Peyer's patch (tissue), 4 donors: ENCODE measurements at regions not wholly inside any gene's neighbourhood (a gene's known extent, or its start where the extent isn't known, plus 50 kb on each side); places are given as distances from the start of the nearest gene placed in this dataset.

Source experiments
- DNase-seq, 3 donors: peaks; one replicate each; pipeline ENCODE4 v3.0.0-alpha.2; 2017 to 2019
- H3K27ac ChIP-seq, 4 donors: fragments of 200-600 bp; sonication (generic); one replicate each; pipeline ENCODE4 v1.5.1; 2016 to 2019
- H3K27me3 ChIP-seq, 2 donors: fragments of 200-600 bp; sonication (generic); one replicate each; pipeline ENCODE4 v1.5.1; 2019
- H3K36me3 ChIP-seq, 3 donors: fragments of 200-600 bp; sonication (generic); one replicate each; pipeline ENCODE4 v1.5.1; 2016 to 2019
- H3K4me1 ChIP-seq, 4 donors: fragments of 200-600 bp; sonication (generic); one replicate each; pipeline ENCODE4 v1.5.1; 2016 to 2019
- H3K4me3 ChIP-seq, 4 donors: fragments of 200-600 bp; sonication (generic); 1 replicate in 3 of 4; 2 replicates in 1 of 4; pipeline ENCODE4 v1.5.1; 2016 to 2019; ENCODE audit warnings: mild to moderate bottlenecking in 1 of 4
- H3K9me3 ChIP-seq, 4 donors: fragments of 200-600 bp; sonication (generic); one replicate each; pipeline ENCODE4 v1.5.1; 2016 to 2019; ENCODE audit warnings: mild to moderate bottlenecking in 1 of 4
- POLR2A ChIP-seq, 2 donors: fragments of 450-650 bp; IDR thresholded peaks; one replicate each; pipeline ENCODE4 v1.5.1; 2017; ENCODE audit warnings: antibody characterized with exemption in 2 of 2, mild to moderate bottlenecking in 2 of 2, moderate library complexity in 2 of 2
- TF ChIP-seq, protein P1 (sequence below), 6 experiments: fragments of 450-650 bp in 4 of 6; fragments of 200-600 bp in 2 of 6; sonication (generic) in 1 of 6; IDR thresholded peaks; one replicate each; pipeline ENCODE4 v1.5.1; 2017 to 2019; ENCODE audit warnings: antibody characterized with exemption in 6 of 6, mild to moderate bottlenecking in 3 of 6, moderate library complexity in 1 of 6

DNA sequence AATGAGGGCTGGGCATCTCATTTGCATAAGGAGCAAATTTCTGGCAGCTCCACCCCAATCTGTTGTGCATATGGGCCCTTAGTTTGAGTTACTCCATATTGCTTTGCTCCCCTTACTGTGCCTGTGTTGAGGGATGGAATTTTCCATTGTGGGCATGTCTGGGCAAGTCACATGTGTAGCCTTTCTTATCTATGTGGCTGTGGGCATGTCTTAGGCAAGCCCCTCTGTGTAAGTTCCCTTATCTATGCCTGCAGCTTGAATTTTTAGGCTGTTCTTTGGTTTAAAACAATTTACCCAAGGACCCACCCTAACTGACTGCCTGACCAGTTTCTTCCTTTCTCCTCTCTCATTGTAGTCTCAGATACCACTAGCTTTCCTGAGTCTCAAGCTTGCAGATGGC is 405.7 kb upstream of the NCAM2 start:
- H3K36me3 ChIP-seq = no peaks in the 10 kb centered on the region
- no peaks in the 10 kb centered on the region for H3K4me1 ChIP-seq
- no peaks in the 10 kb centered on the region for H3K27me3 ChIP-seq
- no peak overlapping the region for H3K4me3 ChIP-seq
- no peak for TF ChIP-seq POLR2A (IDR thresholded peaks at IDR 0.05)
- TF ChIP-seq, protein P1, sequence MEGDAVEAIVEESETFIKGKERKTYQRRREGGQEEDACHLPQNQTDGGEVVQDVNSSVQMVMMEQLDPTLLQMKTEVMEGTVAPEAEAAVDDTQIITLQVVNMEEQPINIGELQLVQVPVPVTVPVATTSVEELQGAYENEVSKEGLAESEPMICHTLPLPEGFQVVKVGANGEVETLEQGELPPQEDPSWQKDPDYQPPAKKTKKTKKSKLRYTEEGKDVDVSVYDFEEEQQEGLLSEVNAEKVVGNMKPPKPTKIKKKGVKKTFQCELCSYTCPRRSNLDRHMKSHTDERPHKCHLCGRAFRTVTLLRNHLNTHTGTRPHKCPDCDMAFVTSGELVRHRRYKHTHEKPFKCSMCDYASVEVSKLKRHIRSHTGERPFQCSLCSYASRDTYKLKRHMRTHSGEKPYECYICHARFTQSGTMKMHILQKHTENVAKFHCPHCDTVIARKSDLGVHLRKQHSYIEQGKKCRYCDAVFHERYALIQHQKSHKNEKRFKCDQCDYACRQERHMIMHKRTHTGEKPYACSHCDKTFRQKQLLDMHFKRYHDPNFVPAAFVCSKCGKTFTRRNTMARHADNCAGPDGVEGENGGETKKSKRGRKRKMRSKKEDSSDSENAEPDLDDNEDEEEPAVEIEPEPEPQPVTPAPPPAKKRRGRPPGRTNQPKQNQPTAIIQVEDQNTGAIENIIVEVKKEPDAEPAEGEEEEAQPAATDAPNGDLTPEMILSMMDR (IDR thresholded peaks at IDR 0.05) = no peak
- no peak overlapping the region for H3K27ac ChIP-seq
- no peak for DNase-seq
- H3K9me3 ChIP-seq = no peaks in the 10 kb centered on the region

DNA sequence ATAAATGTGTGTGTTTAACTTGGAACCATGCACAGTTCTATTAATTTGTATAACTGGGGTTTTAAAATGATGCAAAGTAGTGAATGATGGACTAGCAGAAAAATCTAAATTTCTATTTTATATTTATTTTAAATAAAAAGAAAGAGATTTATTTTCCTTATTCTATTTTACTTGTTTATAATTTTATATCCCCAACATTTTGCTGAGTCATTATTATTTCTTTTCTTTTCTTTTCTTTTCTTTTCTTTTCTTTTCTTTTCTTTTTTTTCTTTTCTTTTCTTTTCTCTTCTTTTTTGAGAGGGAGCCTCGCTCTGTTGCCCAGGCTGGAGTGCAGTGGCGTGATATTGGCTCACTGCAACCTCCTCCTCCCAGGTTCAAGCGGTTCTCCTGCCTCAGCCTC is 395.0 kb upstream of the NCAM2 start:
- no peaks in the 10 kb centered on the region for H3K27me3 ChIP-seq
- DNase-seq = no peak
- no peak overlapping the region for H3K4me3 ChIP-seq
- H3K36me3 ChIP-seq = no peaks in the 10 kb centered on the region
- H3K4me1 ChIP-seq = no peaks in the 10 kb centered on the region
- H3K9me3 ChIP-seq = peaks cover 0 to 8% (median 0%) of the 10 kb centered on the region in 4 donors
- H3K27ac ChIP-seq = no peak overlapping the region
- TF ChIP-seq, protein P1 (IDR thresholded peaks at IDR 0.05) = no peak
- no peak for TF ChIP-seq POLR2A (IDR thresholded peaks at IDR 0.05)

DNA sequence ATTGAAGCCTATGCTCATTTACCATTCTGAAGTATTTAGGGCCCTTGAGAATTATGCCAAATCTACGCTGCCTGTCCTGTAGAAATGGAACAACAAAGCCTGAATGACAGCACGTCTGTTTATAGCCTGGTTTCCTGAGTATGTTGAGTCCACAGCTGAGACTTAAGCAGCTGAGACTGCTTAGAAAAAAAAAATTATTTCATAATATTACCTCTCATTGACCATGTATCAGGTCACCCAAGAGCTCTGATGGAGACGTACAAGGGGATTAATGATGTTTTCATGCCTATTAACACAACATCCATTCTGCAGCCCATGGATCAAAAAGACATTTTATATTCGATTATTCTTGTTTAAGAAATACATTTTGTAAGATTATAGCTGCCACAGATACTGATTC is 387.2 kb upstream of the NCAM2 start:
- TF ChIP-seq, protein P1 (IDR thresholded peaks at IDR 0.05) = no peak
- TF ChIP-seq POLR2A (IDR thresholded peaks at IDR 0.05) = no peak
- DNase-seq = no peak
- H3K4me1 ChIP-seq = no peaks in the 10 kb centered on the region
- H3K4me3 ChIP-seq = no peak overlapping the region
- H3K27me3 ChIP-seq = no peaks in the 10 kb centered on the region
- H3K27ac ChIP-seq = no peak overlapping the region
- H3K36me3 ChIP-seq = no peaks in the 10 kb centered on the region
- H3K9me3 ChIP-seq = peaks cover 0 to 4% (median 0%) of the 10 kb centered on the region in 4 donors

DNA sequence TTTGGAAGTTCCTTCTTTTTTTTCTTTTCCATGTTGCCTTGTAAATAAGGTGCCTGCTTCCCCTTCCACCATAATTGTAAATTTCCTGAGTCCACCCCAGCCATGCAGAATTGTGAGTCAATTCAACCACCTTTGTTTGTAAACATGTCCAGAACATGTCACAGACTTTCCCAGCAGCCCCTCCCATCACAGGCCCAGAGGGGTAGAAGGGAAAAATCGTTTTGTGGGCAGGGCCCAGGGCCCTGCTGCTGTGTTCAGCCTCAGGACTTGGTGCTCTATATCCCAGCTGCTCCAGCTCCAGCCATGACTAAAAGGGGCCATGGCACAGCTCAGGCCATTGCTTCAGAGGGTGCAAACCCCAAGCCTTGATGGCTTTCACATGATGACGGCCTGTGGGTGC is 384.6 kb upstream of the NCAM2 start:
- no peaks in the 10 kb centered on the region for H3K36me3 ChIP-seq
- no peak for DNase-seq
- H3K27ac ChIP-seq = no peak overlapping the region
- H3K4me1 ChIP-seq = no peaks in the 10 kb centered on the region
- H3K9me3 ChIP-seq = no peaks in the 10 kb centered on the region
- H3K4me3 ChIP-seq = no peak overlapping the region
- TF ChIP-seq POLR2A (IDR thresholded peaks at IDR 0.05) = no peak
- TF ChIP-seq, protein P1 (IDR thresholded peaks at IDR 0.05) = no peak
- no peaks in the 10 kb centered on the region for H3K27me3 ChIP-seq

DNA sequence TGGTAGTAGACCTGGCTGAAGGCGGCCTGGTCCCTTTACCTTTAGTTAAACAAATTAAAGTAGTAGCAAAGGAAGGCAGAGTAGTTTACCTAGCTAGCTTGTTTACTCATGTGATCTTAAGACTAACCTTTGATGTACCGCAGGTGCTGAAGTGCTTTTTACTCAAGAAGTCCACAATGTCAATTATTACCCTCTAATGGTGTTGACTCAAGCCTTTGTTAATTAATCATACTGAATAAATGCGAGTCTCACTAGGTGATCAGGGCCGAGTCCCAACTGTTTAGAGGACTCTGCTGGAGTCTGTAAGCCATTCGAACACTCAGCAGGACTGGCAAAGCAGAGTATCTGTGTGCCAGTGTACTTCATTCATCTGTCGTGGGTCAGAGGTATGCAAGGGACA is 381.1 kb upstream of the NCAM2 start:
- DNase-seq = no peak

More for the DNA sequence above, 381.1 kb upstream of the NCAM2 start:
- Histone ChIP-seq H3K4me1 (no peaks in the 10 kb centered on the region), H3K36me3 (no peaks in the 10 kb centered on the region), H3K9me3 (no peaks in the 10 kb centered on the region), H3K4me3 (no peak overlapping the region), H3K27ac (no peak overlapping the region), H3K27me3 (no peaks in the 10 kb centered on the region)
- TF ChIP-seq, protein P1 (IDR thresholded peaks at IDR 0.05) = no peak
- no peak for TF ChIP-seq POLR2A (IDR thresholded peaks at IDR 0.05)
